Naive B cell (primary cell): ENCODE measurements at regions not wholly inside any gene's neighbourhood (a gene's known extent, or its start where the extent isn't known, plus 50 kb on each side); places are given as distances from the start of the nearest gene placed in this dataset.
A peak's percentile ranks its signal among the peaks of the same experiment; 100 is the strongest.

Experiments used
- ATAC-seq, 2 donors: fragments of 150-1000 bp; cut with Tn5 transposase; 2 replicates each; pipeline ENCODE4 v1.10.0; 2021; ENCODE audit warnings: low read depth in 2 of 2, mild to moderate bottlenecking in 2 of 2, moderate library complexity in 2 of 2
- DNase-seq: peaks from one replicate; pipeline ENCODE4 v3.0.0; 2022
- H3K27ac Mint-ChIP-seq, 6 donors: one replicate each; pipeline ENCODE4 v1.8.0; 2020 to 2022; ENCODE audit warnings: mild to moderate bottlenecking in 6 of 6, mixed read lengths in 6 of 6, moderate library complexity in 5 of 6, inconsistent platforms in 2 of 6
- H3K27me3 Mint-ChIP-seq, 3 donors: one replicate each; pipeline ENCODE4 v1.8.0; 2021 to 2022; ENCODE audit warnings: mixed read lengths in 3 of 3, mild to moderate bottlenecking in 1 of 3
- H3K36me3 Mint-ChIP-seq, 2 donors: one replicate each; pipeline ENCODE4 v1.8.0; 2020 to 2022; ENCODE audit warnings: mixed read lengths in 2 of 2, inconsistent platforms in 1 of 2, mild to moderate bottlenecking in 1 of 2
- H3K4me1 Mint-ChIP-seq, 3 donors: one replicate each; pipeline ENCODE4 v1.8.0; 2020 to 2022; ENCODE audit warnings: mixed read lengths in 3 of 3, inconsistent platforms in 1 of 3, mild to moderate bottlenecking in 1 of 3, moderate library complexity in 1 of 3
- H3K4me3 Mint-ChIP-seq, 8 donors: one replicate each; pipeline ENCODE4 v1.8.0; 2020 to 2022; ENCODE audit warnings: mild to moderate bottlenecking in 8 of 8, mixed read lengths in 8 of 8, moderate library complexity in 8 of 8, inconsistent platforms in 2 of 8
- H3K9me3 Mint-ChIP-seq, 7 donors: one replicate each; pipeline ENCODE4 v1.8.0; 2020 to 2022; ENCODE audit warnings: mixed read lengths in 7 of 7, mild to moderate bottlenecking in 5 of 7, inconsistent platforms in 2 of 7, moderate library complexity in 1 of 7

DNA sequence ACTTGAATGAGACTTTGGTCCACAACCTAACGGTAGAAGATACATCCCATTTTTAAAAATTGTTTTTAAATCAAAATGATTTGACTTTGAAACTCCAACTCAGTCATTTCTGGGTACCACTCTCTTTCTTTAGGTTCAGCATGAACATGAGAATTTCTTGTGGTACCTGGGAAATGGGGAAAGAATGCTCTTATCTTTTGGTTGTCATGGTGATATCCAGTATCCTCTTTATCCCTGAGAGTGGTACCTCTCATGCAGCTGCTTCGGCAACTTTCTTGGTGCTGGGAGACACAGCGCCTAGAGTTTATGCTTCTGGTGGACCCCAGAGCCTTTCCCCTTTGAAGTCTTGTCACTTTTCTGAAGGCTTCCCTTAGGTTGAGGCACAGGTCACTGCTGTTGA is 465.1 kb upstream of the FAT1 start:
- ATAC-seq, result no peak

DNA sequence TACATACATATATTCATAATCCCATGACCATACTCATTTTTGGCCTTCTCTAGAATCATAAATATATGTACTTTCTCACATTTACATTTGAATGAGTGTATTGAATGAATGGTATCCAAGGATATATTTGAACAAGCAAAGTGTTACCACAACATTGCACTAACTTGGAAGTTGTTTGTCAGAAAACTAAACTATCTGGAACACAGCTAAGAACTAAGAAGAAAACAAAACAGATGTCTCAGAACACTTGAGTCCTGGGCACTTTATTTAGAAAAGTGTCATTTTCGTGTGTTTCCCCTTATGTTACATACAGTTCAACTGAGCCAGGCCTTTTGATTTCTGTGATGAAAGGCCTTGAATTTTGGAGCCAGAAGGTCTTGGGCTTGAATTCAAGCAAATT is 466.7 kb upstream of the FAT1 start:
- no peak for ATAC-seq
- no peaks in the 10 kb centered on the region for H3K27me3 Mint-ChIP-seq
- H3K4me1 Mint-ChIP-seq, result no peaks in the 10 kb centered on the region
- H3K9me3 Mint-ChIP-seq, result peaks cover 0 to 14% (median 4%) of the 10 kb centered on the region in 7 donors
- H3K27ac Mint-ChIP-seq, result no peak overlapping the region
- DNase-seq, result no peak
- H3K4me3 Mint-ChIP-seq, result no peak overlapping the region
- H3K36me3 Mint-ChIP-seq, result no peaks in the 10 kb centered on the region

More for the DNA sequence above, 465.1 kb upstream of the FAT1 start:
- H3K27me3 Mint-ChIP-seq, result no peaks in the 10 kb centered on the region
- no peak for DNase-seq
- H3K36me3 Mint-ChIP-seq, result no peaks in the 10 kb centered on the region
- no peak overlapping the region for H3K4me3 Mint-ChIP-seq
- peaks cover 0 to 10% (median 4%) of the 10 kb centered on the region in 7 donors for H3K9me3 Mint-ChIP-seq
- H3K27ac Mint-ChIP-seq, result no peak overlapping the region
- H3K4me1 Mint-ChIP-seq, result no peaks in the 10 kb centered on the region

DNA sequence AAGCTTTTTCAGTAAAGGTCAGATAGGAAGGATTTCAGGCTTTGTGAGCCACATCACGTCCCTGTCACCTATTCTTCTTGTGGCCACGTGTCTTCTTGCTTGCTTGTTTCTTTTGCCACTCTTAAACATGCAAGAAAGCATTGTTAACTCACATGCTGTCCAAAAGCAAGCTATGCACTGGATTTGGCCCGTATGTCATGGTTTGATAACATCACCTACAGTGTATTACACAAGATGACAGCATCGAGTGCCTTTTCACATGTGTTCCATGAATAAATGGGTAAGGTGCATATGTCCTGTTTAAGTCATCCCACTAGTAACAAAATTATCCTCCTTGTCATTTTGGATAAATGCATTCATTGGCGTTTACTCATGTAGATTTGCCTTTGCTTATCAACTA is 468.0 kb upstream of the FAT1 start:
- ATAC-seq (no peak), DNase-seq (no peak)
- Mint-ChIP-seq H3K9me3 (peaks cover 0 to 14% (median 6%) of the 10 kb centered on the region in 7 donors), H3K4me3 (no peak overlapping the region), H3K4me1 (no peaks in the 10 kb centered on the region), H3K27ac (no peak overlapping the region), H3K27me3 (no peaks in the 10 kb centered on the region), H3K36me3 (no peaks in the 10 kb centered on the region)

DNA sequence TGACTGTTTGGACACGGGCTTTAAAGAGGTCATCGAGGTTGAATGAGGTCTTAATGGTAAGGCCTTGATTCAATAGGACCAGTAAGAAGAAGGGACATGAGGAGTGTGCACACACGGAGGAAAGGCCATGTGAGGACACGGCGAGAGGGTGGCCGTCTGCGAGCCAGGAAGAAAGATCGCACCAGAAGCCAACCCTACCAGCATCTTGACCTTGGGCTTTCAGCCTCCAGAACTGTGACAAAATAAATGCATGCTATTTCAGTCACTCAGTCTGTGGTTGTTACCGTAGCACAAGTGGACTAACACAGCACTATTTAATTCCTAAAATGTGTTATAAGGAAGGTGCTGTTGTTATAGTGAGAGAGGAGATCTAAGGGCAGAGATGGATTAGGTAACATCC is 468.6 kb upstream of the FAT1 start:
- Mint-ChIP-seq H3K9me3 (peaks cover 1 to 19% (median 9%) of the 10 kb centered on the region in 7 donors), H3K4me1 (no peaks in the 10 kb centered on the region), H3K27ac (no peak overlapping the region), H3K36me3 (no peaks in the 10 kb centered on the region), H3K27me3 (no peaks in the 10 kb centered on the region), H3K4me3 (no peak overlapping the region)
- DNase-seq, result no peak
- ATAC-seq, result no peak

DNA sequence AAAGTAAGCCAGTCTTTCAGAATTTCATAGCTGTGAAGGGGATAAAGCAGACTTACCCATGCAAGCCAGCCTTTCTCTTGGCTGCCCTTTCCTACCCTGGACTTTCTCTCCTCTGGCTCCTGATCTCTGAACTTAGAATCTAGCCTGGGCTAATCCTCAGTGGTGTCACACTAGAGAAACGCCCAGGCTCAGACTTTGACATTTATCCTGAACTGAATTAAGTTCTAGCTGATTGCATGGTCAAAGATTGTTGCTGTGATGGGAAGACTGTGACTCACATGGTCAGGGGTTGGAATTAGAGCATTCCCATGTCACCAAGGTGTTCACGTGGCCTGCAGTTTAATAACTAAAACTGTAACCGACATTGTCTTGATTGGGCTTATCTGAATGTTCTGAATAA is 469.5 kb upstream of the FAT1 start:
- no peak for DNase-seq
- no peaks in the 10 kb centered on the region for H3K27me3 Mint-ChIP-seq
- H3K4me3 Mint-ChIP-seq, result no peak overlapping the region

DNA sequence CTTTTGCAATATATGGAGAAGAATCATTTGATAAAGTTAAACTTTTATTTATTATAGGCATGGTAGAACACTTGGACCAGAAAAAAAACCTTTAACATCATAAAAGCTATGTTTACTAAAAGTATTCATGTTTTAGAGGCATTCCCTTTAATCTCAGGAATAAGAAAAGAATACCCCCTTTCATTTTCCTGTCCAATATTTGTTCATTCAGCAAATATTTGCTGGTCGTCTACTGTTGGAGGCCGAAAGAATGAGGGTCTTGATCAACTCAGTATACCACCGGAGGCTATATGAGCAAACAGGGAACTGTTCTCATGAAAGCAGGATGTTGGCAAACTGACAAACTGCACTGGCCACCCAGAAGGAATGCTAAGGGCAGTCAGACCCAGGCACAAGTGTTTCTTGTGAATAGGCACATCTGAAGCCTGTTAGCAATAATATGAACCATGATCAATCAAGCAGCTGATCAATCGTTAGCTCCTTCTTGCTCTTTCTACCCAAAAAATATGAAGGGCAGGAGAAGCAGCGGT is 480.8 kb upstream of the FAT1 start:
- Mint-ChIP-seq H3K4me3 (no peak overlapping the region), H3K9me3 (peaks cover 2 to 21% (median 12%) of the 10 kb centered on the region in 7 donors), H3K27ac (no peak overlapping the region), H3K36me3 (no peaks in the 10 kb centered on the region), H3K4me1 (no peaks in the 10 kb centered on the region), H3K27me3 (no peaks in the 10 kb centered on the region)
- DNase-seq (no peak), ATAC-seq (no peak)

More for the DNA sequence above, 469.5 kb upstream of the FAT1 start:
- ATAC-seq, result no peak
- Mint-ChIP-seq H3K9me3 (peaks cover 1 to 15% (median 9%) of the 10 kb centered on the region in 7 donors), H3K36me3 (no peaks in the 10 kb centered on the region), H3K27ac (no peak overlapping the region), H3K4me1 (no peaks in the 10 kb centered on the region)

DNA sequence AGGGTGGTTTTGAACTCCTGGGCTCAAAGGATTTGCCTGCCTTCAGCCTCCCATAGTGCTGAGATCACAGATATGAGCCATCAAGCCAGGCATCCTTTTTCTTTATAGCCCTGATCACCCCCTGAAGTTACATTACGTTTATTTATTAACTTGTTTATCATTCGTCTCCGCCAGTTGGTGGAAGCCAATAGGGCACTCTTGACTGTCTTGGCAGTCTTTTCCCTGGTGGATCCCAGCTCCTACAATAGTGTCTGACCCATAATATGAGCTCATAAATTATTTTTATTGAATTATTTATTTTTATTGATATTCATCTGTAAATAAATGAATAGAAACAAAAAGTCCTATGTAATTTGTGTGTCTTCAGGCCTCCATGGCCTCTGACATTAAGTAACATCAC is 484.3 kb upstream of the FAT1 start:
- Mint-ChIP-seq H3K9me3 (peaks cover 0 to 30% (median 11%) of the 10 kb centered on the region in 7 donors), H3K4me3 (no peak overlapping the region), H3K27me3 (no peaks in the 10 kb centered on the region), H3K27ac (no peak overlapping the region), H3K36me3 (no peaks in the 10 kb centered on the region), H3K4me1 (no peaks in the 10 kb centered on the region)
- DNase-seq, result no peak
- no peak for ATAC-seq

DNA sequence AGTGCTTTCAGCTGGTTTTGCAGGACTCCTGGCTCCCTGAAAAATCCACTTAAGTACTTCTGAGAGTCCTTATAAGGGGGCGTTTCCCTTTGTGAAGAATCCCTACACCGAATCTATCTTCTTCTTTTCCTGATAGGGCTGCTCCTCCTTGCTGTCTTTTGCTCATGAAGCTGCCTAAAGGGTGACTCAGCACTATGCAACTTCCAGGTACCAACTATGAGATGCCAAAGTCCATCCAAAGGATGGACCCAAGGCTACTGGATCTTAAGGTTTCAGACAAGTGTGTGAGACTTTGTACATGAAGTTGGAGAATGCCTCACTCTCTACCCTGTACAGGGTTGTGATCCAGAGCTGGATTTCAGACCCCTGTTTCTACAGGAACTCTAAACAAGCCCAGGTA is 485.0 kb upstream of the FAT1 start:
- Mint-ChIP-seq H3K36me3 (no peaks in the 10 kb centered on the region), H3K4me3 (no peak overlapping the region), H3K9me3 (peaks cover 0 to 33% (median 13%) of the 10 kb centered on the region in 7 donors), H3K27me3 (no peaks in the 10 kb centered on the region), H3K4me1 (no peaks in the 10 kb centered on the region), H3K27ac (peak overlapping the region in 1 of 6 donors; percentile 61)
- DNase-seq (no peak), ATAC-seq (no peak)

DNA sequence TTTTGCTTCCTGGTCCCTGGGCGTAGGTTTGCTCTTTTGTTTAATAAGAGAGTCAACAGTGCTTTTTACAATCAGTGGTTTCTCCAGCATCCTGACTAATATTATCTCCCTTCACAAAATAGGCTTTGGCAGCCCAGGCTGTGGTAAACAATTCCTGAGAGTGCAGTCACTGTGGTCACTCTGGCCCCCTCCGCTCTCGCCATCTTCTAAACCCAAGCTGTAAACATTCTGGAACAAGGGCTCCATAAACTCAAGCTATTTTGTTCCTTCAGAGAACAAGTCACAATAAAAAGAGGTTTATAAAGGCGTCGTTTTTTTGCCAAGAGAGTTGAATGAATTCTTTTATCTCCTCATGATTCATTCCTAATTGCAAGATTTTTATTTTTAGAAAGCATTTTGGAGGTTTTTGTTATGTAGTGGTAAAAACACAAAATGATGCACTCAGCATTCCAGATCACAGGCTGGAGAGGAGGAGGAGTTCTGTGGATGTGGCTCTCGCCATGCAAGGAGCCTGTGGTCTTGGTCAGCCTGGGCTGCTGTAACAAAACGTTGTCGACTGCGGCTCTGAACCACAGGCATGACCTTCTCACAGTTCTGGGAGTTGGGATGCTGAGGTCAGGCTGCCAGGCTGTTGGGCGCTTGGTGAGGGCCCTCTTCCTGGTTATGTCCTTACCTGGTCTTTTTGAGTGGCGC is 486.4 kb upstream of the FAT1 start:
- H3K27me3 Mint-ChIP-seq, result no peaks in the 10 kb centered on the region
- no peaks in the 10 kb centered on the region for H3K4me1 Mint-ChIP-seq
- H3K9me3 Mint-ChIP-seq, result peaks cover 0 to 29% (median 14%) of the 10 kb centered on the region in 7 donors

DNA sequence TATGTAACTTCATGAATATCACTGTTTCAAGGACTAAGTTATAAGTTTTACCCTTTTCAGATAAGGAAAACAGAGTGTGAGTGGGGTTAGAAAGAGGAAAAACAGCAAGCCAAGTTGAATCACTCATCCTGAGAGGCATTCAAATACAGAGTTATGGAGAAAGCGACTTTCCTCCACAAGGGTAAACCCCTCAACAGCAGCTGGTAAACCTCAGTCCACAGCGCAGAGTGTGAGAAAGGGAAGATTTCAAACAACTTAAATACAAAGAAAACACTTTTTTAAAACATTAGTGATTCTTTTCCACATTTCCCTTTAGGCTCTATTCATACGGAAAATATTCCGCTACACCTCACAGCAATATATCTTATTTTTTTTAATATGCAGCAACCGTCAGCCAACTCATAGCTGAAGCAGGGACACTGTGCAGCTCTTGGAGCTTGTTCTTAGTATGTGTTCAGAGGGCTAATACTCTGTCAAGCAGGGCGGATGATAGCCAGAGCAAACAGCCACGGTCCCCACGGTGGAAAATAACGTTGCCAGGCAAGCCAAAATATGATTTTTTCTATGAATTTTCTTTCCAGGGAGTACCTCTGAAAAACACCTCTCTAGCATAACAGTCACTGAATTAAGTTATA is 488.9 kb upstream of the FAT1 start:
- H3K4me1 Mint-ChIP-seq, result no peaks in the 10 kb centered on the region
- ATAC-seq, result no peak
- H3K36me3 Mint-ChIP-seq, result no peaks in the 10 kb centered on the region
- H3K27me3 Mint-ChIP-seq, result no peaks in the 10 kb centered on the region
- no peak for DNase-seq
- H3K9me3 Mint-ChIP-seq, result peaks cover 0 to 29% (median 14%) of the 10 kb centered on the region in 7 donors
- no peak overlapping the region for H3K27ac Mint-ChIP-seq
- H3K4me3 Mint-ChIP-seq, result no peak overlapping the region

More for the DNA sequence above, 486.4 kb upstream of the FAT1 start:
- Mint-ChIP-seq H3K4me3 (no peak overlapping the region), H3K36me3 (no peaks in the 10 kb centered on the region), H3K27ac (no peak overlapping the region)
- ATAC-seq (no peak), DNase-seq (no peak)

DNA sequence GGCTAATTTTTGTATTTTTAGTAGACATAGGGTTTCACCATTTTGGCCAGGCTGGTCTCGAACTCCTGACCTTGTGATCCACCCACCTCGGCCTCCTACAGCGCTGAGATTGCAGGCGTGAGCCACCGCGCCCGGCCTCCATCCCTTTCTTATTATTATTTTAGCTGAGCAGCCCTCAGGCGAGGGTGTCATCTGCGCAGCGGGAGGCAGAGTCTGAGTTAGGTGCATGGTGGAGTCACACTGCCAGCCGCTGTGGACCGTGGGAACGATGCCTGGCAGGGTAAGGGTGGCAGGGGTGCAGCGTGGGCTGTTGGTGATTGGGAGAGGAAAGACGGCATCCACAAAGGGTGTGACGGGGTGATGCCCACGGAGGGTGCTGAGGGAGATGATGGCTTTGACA is 491.8 kb upstream of the FAT1 start:
- no peak overlapping the region for H3K27ac Mint-ChIP-seq
- no peak for DNase-seq
- no peaks in the 10 kb centered on the region for H3K4me1 Mint-ChIP-seq
- H3K4me3 Mint-ChIP-seq, result no peak overlapping the region
- no peaks in the 10 kb centered on the region for H3K27me3 Mint-ChIP-seq
- no peaks in the 10 kb centered on the region for H3K36me3 Mint-ChIP-seq
- ATAC-seq, result no peak
- H3K9me3 Mint-ChIP-seq, result peaks cover 0 to 25% (median 13%) of the 10 kb centered on the region in 7 donors

DNA sequence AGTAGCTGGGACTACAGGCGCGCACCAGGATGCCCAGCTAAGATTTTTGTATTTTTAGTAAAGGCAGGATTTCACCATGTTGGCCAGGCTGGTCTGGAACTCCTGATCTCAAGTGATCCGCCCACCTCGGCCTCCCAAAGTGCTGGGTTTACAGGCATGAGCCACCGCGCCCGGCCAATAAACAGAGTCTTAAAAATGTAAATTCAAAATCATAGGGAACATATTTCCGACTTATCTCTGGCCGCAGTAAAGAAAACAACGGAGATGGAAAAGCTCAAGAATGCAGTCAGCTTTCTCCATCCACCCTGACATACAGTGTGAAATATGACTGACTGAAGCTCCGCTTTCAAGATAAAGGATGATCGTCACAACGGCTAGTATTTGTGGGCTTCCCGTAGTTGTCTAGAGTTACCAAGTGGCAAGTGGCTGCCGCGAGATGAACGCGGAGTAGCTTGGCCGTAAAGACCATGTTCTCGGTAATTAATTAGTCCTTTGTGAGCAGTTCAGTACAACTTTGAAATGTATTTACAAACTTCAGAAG is 495.1 kb upstream of the FAT1 start:
- Mint-ChIP-seq H3K4me1 (no peaks in the 10 kb centered on the region), H3K36me3 (no peaks in the 10 kb centered on the region), H3K27ac (no peak overlapping the region), H3K4me3 (no peak overlapping the region), H3K27me3 (no peaks in the 10 kb centered on the region), H3K9me3 (peaks cover 0 to 12% (median 3%) of the 10 kb centered on the region in 7 donors)
- no peak for ATAC-seq
- DNase-seq, result no peak

DNA sequence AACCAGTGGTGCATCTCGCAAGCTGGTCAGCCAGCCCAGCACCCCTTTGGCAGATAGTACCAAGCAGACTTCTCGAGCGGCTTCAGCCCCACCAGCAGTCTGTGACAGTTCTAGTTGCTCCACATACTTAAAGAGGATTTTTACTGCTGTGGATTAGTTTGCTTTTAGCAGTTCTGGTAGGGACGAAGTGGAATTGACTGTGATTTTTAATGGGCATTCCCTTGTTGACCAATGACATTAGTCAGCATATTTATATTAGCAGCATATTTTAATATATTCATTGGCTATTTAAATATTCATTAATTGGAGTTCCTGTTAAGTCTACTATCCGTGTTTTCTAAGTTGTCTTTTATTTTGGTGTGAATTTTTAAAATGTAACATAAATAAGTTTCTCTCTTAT is 500.9 kb upstream of the FAT1 start:
- no peaks in the 10 kb centered on the region for H3K36me3 Mint-ChIP-seq
- no peaks in the 10 kb centered on the region for H3K27me3 Mint-ChIP-seq
- no peak for ATAC-seq
- H3K4me1 Mint-ChIP-seq, result no peaks in the 10 kb centered on the region
- no peak overlapping the region for H3K27ac Mint-ChIP-seq
- DNase-seq, result no peak
- H3K4me3 Mint-ChIP-seq, result no peak overlapping the region
- peaks cover 2 to 16% (median 7%) of the 10 kb centered on the region in 7 donors for H3K9me3 Mint-ChIP-seq
